ENCODE measurements at regions not wholly inside any gene's neighbourhood (a gene's known extent, or its start where the extent isn't known, plus 50 kb on each side); places are given as distances from the start of the nearest gene placed in this dataset.

DNA sequence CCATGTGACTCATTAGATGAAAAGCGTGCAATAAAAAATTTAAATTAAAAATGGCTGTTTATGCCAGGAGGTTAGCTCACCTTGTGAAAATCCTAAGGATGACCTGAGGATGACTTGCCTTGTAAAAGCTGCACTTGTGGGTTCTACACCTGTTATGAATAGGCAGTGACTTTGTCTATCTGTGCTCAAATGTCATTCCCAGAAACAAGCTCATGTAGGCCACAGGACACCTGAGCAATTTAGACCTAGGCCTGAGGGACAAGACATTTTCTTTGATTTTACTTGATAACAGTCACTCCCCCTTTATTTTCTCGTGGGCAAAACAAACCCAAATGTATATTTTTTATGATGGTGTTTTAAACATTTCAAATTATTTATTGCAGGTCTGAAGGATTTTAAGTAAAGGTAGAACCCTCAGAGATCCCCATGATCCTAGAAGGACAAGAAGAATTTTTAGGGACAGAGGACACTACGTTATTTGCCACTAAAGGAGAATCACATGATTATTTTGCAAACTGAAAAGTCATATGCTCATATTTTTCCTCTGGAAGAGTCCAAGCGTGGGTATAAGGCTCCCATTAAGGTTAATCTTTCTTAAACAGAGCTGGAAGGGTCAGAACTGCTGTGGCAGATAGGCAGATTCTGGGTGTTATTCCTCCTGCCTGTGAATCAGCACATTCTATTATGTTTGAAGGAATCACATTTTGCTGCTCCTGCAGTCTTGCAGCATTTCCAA, 277.5 kb upstream of the MAN1A1 start:
- POLR2A ChIA-PET, result no interaction called here
- H3K36me3 ChIP-seq (ENCODE audit: insufficient read depth, low read length), result no peaks in the 10 kb centered on the region
- Mint-ChIP-seq H3K9me3 (peaks cover 0 to 5% (median 2%) of the 10 kb centered on the region in 5 donors), H3K27ac (no peak overlapping the region), H3K4me1 (no peaks in the 10 kb centered on the region), H3K36me3 (peaks cover 0 to 4% (median 0%) of the 10 kb centered on the region in 3 donors), H3K4me3 (no peak overlapping the region), H3K27me3 (peaks cover 3 to 29% of the 10 kb centered on the region in 2 donors)
- H3K27ac ChIP-seq (ENCODE audit: low read depth, low read length), result peak overlapping the region; percentile 71
- no peaks in the 10 kb centered on the region for H3K4me1 ChIP-seq (ENCODE audit: insufficient read depth, low read length)
- no peaks in the 10 kb centered on the region for H3K9me3 ChIP-seq (ENCODE audit: low read length)
- no peaks in the 10 kb centered on the region for H3K27me3 ChIP-seq (ENCODE audit: insufficient read depth, low read length, poor library complexity, severe bottlenecking)
- DNase-seq, result no peak
- CTCF ChIA-PET, result no interaction called here
- H3K4me3 ChIP-seq (ENCODE audit: low read length), result no peak overlapping the region

DNA sequence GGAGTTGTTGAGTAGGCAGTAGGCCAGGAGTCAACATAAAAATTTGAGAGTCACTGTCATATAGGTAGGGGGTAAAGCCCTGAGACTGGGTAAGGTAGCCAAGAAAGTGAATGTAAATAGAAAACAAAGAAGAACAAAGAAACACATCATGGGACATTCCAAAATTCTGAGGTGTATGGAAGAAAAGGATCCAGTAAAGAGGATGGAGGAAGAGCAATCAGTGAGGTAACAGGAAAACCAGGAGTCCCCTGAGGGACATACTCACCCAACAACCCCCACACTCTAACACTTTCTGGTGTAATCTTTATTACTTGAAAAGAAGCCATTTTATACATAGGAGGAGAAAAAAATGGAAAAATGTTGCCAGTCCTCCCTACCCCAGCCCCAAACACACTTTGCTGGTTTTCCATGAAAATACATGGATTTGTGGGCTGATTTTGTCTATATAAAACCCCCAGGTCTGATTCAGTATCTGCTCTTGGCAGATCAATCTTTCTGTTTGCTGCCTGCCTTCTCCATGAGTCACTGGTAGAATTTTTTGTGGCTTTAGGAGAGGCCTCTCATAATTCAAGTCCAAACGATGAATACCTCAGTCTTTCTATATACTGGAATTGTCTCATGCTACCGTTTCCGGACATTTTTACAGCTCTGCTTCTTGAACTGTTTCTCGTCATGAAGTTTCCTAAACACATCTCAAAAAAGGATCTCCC, 271.4 kb upstream of the MAN1A1 start:
- Mint-ChIP-seq H3K36me3 (no peaks in the 10 kb centered on the region), H3K27ac (no peak overlapping the region)

DNA sequence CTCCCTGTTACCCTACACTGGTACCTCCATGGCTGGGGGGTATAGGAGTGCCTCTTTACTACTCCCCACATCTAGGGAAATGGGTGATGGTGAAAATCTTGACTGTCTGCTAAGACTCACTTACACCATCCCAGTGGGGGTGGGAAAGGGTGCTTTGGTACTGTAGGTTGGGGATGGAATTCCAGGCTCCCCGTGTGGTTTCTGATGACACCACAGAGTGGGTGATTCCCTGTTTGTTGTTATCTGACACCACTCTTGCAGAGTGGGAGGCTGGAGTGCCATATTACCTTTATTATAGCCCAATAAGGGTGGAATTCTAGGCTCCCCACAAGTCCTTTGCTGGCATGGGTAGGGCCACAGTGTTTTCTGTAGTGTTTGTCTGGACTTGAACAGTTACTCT, 264.6 kb upstream of the MAN1A1 start:
- ChIA-PET POLR2A (no interaction called here), CTCF (no interaction called here)
- no peak overlapping the region for H3K4me3 ChIP-seq (ENCODE audit: low read length)
- H3K27ac Mint-ChIP-seq, result peak overlapping the region in 1 of 8 donors; percentile 24
- no peak overlapping the region for H3K27ac ChIP-seq (ENCODE audit: low read depth, low read length)
- H3K36me3 Mint-ChIP-seq, result no peaks in the 10 kb centered on the region
- no peaks in the 10 kb centered on the region for H3K27me3 ChIP-seq (ENCODE audit: insufficient read depth, low read length, poor library complexity, severe bottlenecking)
- H3K27me3 Mint-ChIP-seq, result peaks cover 0 to 8% of the 10 kb centered on the region in 2 donors
- H3K36me3 ChIP-seq (ENCODE audit: insufficient read depth, low read length), result no peaks in the 10 kb centered on the region
- DNase-seq, result no peak
- no peaks in the 10 kb centered on the region for H3K9me3 ChIP-seq (ENCODE audit: low read length)
- no peaks in the 10 kb centered on the region for H3K9me3 Mint-ChIP-seq
- H3K4me1 Mint-ChIP-seq, result peaks cover 0 to 7% (median 0%) of the 10 kb centered on the region in 3 donors
- H3K4me1 ChIP-seq (ENCODE audit: insufficient read depth, low read length), result no peaks in the 10 kb centered on the region
- H3K4me3 Mint-ChIP-seq, result no peak overlapping the region

More for the DNA sequence above, 271.4 kb upstream of the MAN1A1 start:
- Histone ChIP-seq H3K36me3 (ENCODE audit: insufficient read depth, low read length) (no peaks in the 10 kb centered on the region), H3K27me3 (ENCODE audit: insufficient read depth, low read length, poor library complexity, severe bottlenecking) (no peaks in the 10 kb centered on the region), H3K4me3 (ENCODE audit: low read length) (no peak overlapping the region), H3K9me3 (ENCODE audit: low read length) (no peaks in the 10 kb centered on the region), H3K4me1 (ENCODE audit: insufficient read depth, low read length) (no peaks in the 10 kb centered on the region), H3K27ac (ENCODE audit: low read depth, low read length) (no peak overlapping the region)
- no peaks in the 10 kb centered on the region for H3K4me1 Mint-ChIP-seq
- H3K27me3 Mint-ChIP-seq, result peaks cover 0 to 11% of the 10 kb centered on the region in 2 donors
- H3K4me3 Mint-ChIP-seq, result no peak overlapping the region
- ChIA-PET POLR2A (no interaction called here), CTCF (no interaction called here)
- no peaks in the 10 kb centered on the region for H3K9me3 Mint-ChIP-seq
- no peak for DNase-seq

DNA sequence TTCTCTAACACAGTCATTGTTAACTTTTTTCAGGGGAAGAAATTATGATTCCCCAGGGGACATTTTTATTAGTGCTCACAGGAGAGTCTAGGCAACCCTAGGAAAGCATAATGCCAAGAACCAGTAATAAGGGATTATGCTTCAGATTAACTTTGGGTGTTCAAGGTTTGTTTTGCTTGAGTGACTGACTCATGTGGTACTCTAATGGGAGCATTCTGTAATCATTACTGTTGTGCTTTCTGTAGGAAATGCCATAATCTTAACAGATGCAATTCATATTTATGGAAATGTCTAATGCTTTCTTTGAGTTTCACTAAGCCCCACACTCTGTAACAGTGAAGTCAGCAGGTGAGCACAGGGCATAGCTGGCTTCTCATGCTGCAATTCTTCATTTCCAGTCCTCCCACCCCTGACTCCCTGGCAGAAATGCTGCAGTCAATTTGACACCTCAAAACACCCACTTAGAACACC, 263.4 kb upstream of the MAN1A1 start:
- Mint-ChIP-seq H3K36me3 (no peaks in the 10 kb centered on the region), H3K9me3 (no peaks in the 10 kb centered on the region), H3K4me3 (no peak overlapping the region), H3K27me3 (peaks cover 0 to 3% of the 10 kb centered on the region in 2 donors), H3K4me1 (peaks cover 0 to 7% (median 0%) of the 10 kb centered on the region in 3 donors), H3K27ac (peak overlapping the region in 1 of 8 donors; percentile 63)
- Histone ChIP-seq H3K9me3 (ENCODE audit: low read length) (no peaks in the 10 kb centered on the region), H3K27me3 (ENCODE audit: insufficient read depth, low read length, poor library complexity, severe bottlenecking) (no peaks in the 10 kb centered on the region), H3K4me3 (ENCODE audit: low read length) (no peak overlapping the region), H3K4me1 (ENCODE audit: insufficient read depth, low read length) (no peaks in the 10 kb centered on the region), H3K36me3 (ENCODE audit: insufficient read depth, low read length) (no peaks in the 10 kb centered on the region), H3K27ac (ENCODE audit: low read depth, low read length) (no peak overlapping the region)
- CTCF ChIA-PET, result no interaction called here
- DNase-seq, result no peak
- POLR2A ChIA-PET, result no interaction called here

DNA sequence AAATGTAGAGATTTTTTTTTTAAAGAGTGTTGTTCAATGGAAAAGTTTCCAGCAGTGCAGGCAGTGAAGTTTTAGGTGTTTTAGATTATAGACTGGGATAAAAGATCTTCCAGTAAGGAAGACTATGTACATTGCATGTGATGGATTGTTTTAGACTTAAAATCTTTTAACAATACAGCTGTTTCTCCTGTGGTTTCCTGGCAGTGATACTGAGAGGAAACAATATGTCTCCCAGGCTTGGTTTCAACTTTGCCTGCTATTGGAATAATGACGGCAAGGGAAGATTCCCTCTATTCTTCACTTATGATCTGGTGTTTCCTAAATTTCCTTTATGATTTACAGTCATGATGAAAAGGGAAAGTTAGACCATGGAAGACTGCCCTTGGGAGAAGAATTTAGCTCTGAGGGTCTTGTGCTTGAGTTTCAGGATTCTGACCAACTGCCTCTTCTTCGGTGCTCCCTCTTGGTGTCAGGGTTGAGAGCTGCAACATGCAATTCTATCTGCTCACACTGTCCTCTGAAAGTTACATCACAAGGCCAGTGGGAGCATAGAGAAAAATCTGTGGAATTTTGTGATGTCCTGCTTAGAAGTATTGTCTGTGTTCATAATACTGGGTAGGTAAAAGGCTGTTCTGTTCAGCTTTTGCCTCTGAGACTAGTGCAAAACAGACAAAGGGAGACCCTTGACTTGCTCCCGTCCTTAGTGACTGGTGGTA, 262.8 kb upstream of the MAN1A1 start:
- H3K4me3 Mint-ChIP-seq, result no peak overlapping the region
- Histone ChIP-seq H3K27me3 (ENCODE audit: insufficient read depth, low read length, poor library complexity, severe bottlenecking) (no peaks in the 10 kb centered on the region), H3K4me3 (ENCODE audit: low read length) (no peak overlapping the region), H3K4me1 (ENCODE audit: insufficient read depth, low read length) (no peaks in the 10 kb centered on the region), H3K36me3 (ENCODE audit: insufficient read depth, low read length) (no peaks in the 10 kb centered on the region), H3K9me3 (ENCODE audit: low read length) (no peaks in the 10 kb centered on the region), H3K27ac (ENCODE audit: low read depth, low read length) (no peak overlapping the region)
- H3K4me1 Mint-ChIP-seq, result peaks cover 0 to 7% (median 0%) of the 10 kb centered on the region in 3 donors
- CTCF ChIA-PET, result no interaction called here
- POLR2A ChIA-PET, result no interaction called here
- peaks cover 0 to 3% of the 10 kb centered on the region in 2 donors for H3K27me3 Mint-ChIP-seq
- DNase-seq, result no peak
- no peaks in the 10 kb centered on the region for H3K9me3 Mint-ChIP-seq
- no peak overlapping the region for H3K27ac Mint-ChIP-seq
- H3K36me3 Mint-ChIP-seq, result no peaks in the 10 kb centered on the region

DNA sequence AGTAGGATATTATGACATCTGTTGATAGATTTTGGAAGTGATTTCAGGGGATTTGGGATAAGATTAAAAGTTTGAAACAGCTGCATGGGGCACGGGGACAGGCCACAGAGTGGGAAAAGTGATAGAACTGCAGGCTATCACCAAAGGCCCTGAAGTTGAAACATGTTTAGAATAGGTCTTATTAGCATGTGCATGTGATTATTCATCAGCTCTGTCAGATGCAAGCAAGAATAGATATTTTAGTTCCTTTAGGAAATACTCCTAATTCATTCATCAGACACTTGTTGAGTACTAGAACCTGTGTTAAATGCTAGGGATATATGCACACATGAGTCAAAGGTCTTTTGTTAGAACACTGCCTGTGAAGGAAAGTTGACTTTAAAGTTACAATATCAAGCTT, 261.2 kb upstream of the MAN1A1 start:
- no peak overlapping the region for H3K4me3 ChIP-seq (ENCODE audit: low read length)
- ChIA-PET CTCF (no interaction called here), POLR2A (no interaction called here)
- no peaks in the 10 kb centered on the region for H3K4me1 ChIP-seq (ENCODE audit: insufficient read depth, low read length)
- Mint-ChIP-seq H3K36me3 (no peaks in the 10 kb centered on the region), H3K4me1 (peaks cover 0 to 7% (median 0%) of the 10 kb centered on the region in 3 donors), H3K4me3 (no peak overlapping the region), H3K27ac (no peak overlapping the region), H3K9me3 (no peaks in the 10 kb centered on the region), H3K27me3 (no peaks in the 10 kb centered on the region)
- H3K27me3 ChIP-seq (ENCODE audit: insufficient read depth, low read length, poor library complexity, severe bottlenecking), result no peaks in the 10 kb centered on the region
- DNase-seq, result no peak
- H3K36me3 ChIP-seq (ENCODE audit: insufficient read depth, low read length), result no peaks in the 10 kb centered on the region
- no peaks in the 10 kb centered on the region for H3K9me3 ChIP-seq (ENCODE audit: low read length)
- H3K27ac ChIP-seq (ENCODE audit: low read depth, low read length), result no peak overlapping the region

DNA sequence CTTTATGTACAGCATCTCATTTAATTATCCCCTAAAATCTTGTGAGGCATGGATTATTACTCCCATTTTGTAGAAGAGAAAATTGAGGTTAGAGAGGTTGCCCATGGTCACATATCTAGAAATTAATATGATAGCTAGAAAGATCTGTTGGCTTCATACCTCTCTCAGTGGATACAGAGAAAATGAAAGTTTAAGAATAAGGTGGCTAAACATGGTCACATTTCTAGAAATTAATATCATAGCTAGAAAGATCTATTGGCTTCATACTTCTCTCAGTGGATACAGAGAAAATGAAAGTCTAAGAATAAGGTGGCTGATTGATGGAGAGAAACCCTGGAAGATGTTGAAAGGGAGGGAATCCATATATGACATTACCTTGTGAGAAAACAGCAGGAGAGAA, 260.7 kb upstream of the MAN1A1 start:
- H3K4me3 ChIP-seq (ENCODE audit: low read length), result no peak overlapping the region
- H3K9me3 ChIP-seq (ENCODE audit: low read length), result no peaks in the 10 kb centered on the region
- no peak for DNase-seq
- no peaks in the 10 kb centered on the region for H3K36me3 ChIP-seq (ENCODE audit: insufficient read depth, low read length)
- no peaks in the 10 kb centered on the region for H3K27me3 Mint-ChIP-seq
- H3K4me1 ChIP-seq (ENCODE audit: insufficient read depth, low read length), result no peaks in the 10 kb centered on the region
- H3K27ac ChIP-seq (ENCODE audit: low read depth, low read length), result no peak overlapping the region
- H3K9me3 Mint-ChIP-seq, result no peaks in the 10 kb centered on the region
- no peak overlapping the region for H3K27ac Mint-ChIP-seq
- CTCF ChIA-PET, result no interaction called here
- no peaks in the 10 kb centered on the region for H3K27me3 ChIP-seq (ENCODE audit: insufficient read depth, low read length, poor library complexity, severe bottlenecking)
- peaks cover 0 to 7% (median 0%) of the 10 kb centered on the region in 3 donors for H3K4me1 Mint-ChIP-seq
- no peak overlapping the region for H3K4me3 Mint-ChIP-seq
- H3K36me3 Mint-ChIP-seq, result no peaks in the 10 kb centered on the region
- POLR2A ChIA-PET, result no interaction called here

DNA sequence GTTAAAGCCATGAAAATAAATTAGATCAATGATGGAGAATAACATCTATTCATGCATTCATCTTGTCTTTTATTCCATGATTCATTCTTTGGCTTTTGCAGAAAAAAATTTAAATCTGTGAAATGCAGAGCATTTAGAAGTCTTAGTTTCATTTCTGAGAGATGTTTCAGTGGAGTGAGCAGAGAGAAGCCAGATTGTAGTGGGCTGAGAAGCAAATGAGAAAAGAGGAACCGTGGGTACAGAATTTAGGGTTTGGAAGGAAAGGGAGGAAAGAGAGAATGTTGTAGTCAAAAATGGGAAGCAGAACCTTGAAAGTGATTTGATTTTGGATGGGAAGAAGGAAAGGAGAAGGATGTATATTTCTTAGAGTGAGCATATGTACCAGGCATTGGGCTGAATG, 260.3 kb upstream of the MAN1A1 start:
- DNase-seq, result no peak
- H3K4me3 Mint-ChIP-seq, result no peak overlapping the region
- H3K27me3 Mint-ChIP-seq, result no peaks in the 10 kb centered on the region
- H3K4me1 ChIP-seq (ENCODE audit: insufficient read depth, low read length), result no peaks in the 10 kb centered on the region
- POLR2A ChIA-PET, result no interaction called here
- no peak overlapping the region for H3K4me3 ChIP-seq (ENCODE audit: low read length)
- CTCF ChIA-PET, result no interaction called here
- no peaks in the 10 kb centered on the region for H3K36me3 Mint-ChIP-seq
- H3K4me1 Mint-ChIP-seq, result peaks cover 0 to 7% (median 0%) of the 10 kb centered on the region in 3 donors
- no peaks in the 10 kb centered on the region for H3K9me3 Mint-ChIP-seq
- no peaks in the 10 kb centered on the region for H3K36me3 ChIP-seq (ENCODE audit: insufficient read depth, low read length)
- peak overlapping the region in 2 of 8 donors; percentile 0 to 15 for H3K27ac Mint-ChIP-seq
- no peak overlapping the region for H3K27ac ChIP-seq (ENCODE audit: low read depth, low read length)
- no peaks in the 10 kb centered on the region for H3K9me3 ChIP-seq (ENCODE audit: low read length)
- H3K27me3 ChIP-seq (ENCODE audit: insufficient read depth, low read length, poor library complexity, severe bottlenecking), result no peaks in the 10 kb centered on the region

Data from CD8-positive, alpha-beta memory T cell (primary cell).